ENCODE measurements at regions not wholly inside any gene's neighbourhood (a gene's known extent, or its start where the extent isn't known, plus 50 kb on each side); places are given as distances from the start of the nearest gene placed in this dataset.

DNA sequence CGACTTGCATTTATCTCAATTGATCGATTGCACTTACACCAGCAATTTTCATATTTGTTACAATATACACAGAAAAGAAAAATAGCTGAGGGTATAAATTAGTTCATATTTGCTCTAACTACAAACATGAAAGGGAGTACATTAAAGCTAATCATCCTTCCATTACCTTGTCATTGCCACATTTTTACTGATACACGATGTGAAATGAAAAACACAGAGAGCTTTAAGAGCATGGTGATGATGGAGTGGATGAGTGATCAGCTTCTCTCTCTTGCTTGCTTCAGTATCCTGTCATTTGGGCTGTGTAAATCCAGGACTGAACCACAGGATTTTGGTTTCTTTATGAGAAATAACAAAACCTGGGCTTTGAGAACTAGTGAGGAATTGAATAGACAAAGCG, 1207.5 kb upstream of the GOT2 start:
- no peak for DNase-seq (ENCODE audit: low spot score)
- intact Hi-C loops (cut with micrococcal nuclease), result no loop called here
- no peak overlapping the region for H3K27ac Mint-ChIP-seq

DNA sequence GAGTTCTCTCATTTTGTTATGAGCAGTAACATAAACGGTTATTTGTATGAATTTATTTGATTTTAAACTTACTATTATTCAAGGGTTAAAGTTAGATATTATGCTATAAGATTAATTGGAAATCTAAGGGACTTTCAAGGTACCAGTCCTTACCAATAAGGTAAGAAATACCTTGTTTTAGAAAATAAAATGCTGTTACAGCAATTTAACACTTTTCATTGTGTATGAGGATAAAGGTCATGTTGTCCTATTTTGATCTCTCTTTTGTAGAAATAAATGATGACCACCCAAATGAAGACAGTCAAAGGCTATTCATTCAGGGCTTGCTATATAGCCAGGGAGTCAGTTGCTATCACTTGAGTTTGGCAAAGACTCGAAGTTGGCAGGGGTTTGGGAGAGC, 1185.9 kb upstream of the GOT2 start:
- no peak for DNase-seq (ENCODE audit: low spot score)
- no peak overlapping the region for H3K4me3 Mint-ChIP-seq (ENCODE audit: low read depth)
- H3K9me3 Mint-ChIP-seq, result peaks cover 48% of the 10 kb centered on the region
- no peaks in the 10 kb centered on the region for H3K36me3 Mint-ChIP-seq (ENCODE audit: low read depth)
- H3K4me1 Mint-ChIP-seq (ENCODE audit: low read depth), result no peaks in the 10 kb centered on the region
- H3K27me3 Mint-ChIP-seq (ENCODE audit: low read depth), result no peaks in the 10 kb centered on the region
- intact Hi-C loops (cut with micrococcal nuclease), result no loop called here
- no peak overlapping the region for H3K27ac Mint-ChIP-seq

More for the DNA sequence above, 1207.5 kb upstream of the GOT2 start:
- no peaks in the 10 kb centered on the region for H3K36me3 Mint-ChIP-seq (ENCODE audit: low read depth)
- no peak overlapping the region for H3K4me3 Mint-ChIP-seq (ENCODE audit: low read depth)
- H3K27me3 Mint-ChIP-seq (ENCODE audit: low read depth), result no peaks in the 10 kb centered on the region
- H3K9me3 Mint-ChIP-seq, result peaks cover 32% of the 10 kb centered on the region
- H3K4me1 Mint-ChIP-seq (ENCODE audit: low read depth), result no peaks in the 10 kb centered on the region

DNA sequence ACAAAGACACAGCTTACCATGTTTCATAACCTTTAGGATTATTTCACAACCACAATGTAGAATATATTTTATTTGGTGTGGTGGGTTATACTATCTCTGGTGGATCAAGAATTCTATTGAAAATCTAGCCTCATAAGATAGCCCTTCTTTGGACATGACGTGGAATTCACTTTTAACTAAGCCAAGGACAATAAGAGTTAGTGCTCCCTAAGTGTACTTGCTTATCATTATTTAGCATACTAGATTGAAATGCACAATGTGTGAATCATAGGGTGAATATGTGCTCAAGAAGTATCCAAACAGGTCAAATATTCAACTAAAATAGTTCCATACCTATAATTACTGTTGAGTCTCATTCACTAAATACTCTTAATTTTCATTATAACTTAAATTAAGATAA, 1179.5 kb upstream of the GOT2 start:
- DNase-seq (ENCODE audit: low spot score), result no peak
- Mint-ChIP-seq H3K9me3 (peaks cover 34% of the 10 kb centered on the region), H3K36me3 (ENCODE audit: low read depth) (no peaks in the 10 kb centered on the region), H3K4me3 (ENCODE audit: low read depth) (no peak overlapping the region), H3K27ac (no peak overlapping the region), H3K4me1 (ENCODE audit: low read depth) (no peaks in the 10 kb centered on the region), H3K27me3 (ENCODE audit: low read depth) (no peaks in the 10 kb centered on the region)
- intact Hi-C loops (cut with micrococcal nuclease), result no loop called here

DNA sequence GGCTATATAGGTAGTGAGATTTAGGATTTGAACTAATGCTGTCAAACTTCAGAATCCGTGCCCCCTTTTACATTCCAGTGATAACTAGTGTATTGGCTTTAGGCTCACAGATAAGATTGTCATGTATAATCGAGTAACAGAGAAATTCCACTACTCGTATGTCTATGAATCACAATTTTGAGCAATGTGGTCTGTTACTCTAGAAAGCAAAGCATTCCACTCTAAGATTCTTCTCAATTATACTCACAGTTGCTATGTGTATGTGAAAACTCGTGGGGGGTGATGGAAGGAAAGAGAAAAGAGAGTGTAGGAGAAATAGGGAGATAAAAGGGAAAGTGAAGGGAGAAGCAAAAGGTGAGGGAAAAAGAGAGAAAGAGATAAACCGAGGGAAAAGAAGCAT, 1175.1 kb upstream of the GOT2 start:
- DNase-seq (ENCODE audit: low spot score), result no peak
- H3K4me1 Mint-ChIP-seq (ENCODE audit: low read depth), result no peaks in the 10 kb centered on the region
- intact Hi-C loops (cut with micrococcal nuclease), result no loop called here
- H3K36me3 Mint-ChIP-seq (ENCODE audit: low read depth), result no peaks in the 10 kb centered on the region
- H3K27ac Mint-ChIP-seq, result no peak overlapping the region
- no peak overlapping the region for H3K4me3 Mint-ChIP-seq (ENCODE audit: low read depth)
- H3K27me3 Mint-ChIP-seq (ENCODE audit: low read depth), result no peaks in the 10 kb centered on the region
- H3K9me3 Mint-ChIP-seq, result peaks cover 38% of the 10 kb centered on the region

DNA sequence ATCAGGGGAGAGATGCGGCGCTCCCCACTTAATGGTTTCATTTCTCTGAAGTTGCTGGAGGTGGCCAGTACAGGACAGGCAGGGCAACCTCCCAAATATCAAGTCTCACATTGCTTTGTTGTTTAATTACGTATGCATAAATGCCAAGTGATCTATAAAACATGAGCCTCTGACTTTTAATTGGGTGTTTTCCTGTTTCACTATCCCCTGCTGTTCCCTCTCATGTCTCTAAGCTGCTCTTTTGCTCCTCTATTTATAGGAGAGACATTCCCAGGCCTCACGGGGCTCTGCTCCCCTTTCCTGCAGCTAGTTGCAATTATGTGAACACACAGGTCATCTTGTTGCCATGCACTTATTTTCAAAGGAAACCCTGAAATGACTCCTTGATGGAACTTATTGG, 1173.5 kb upstream of the GOT2 start:
- no peak overlapping the region for H3K4me3 Mint-ChIP-seq (ENCODE audit: low read depth)
- H3K36me3 Mint-ChIP-seq (ENCODE audit: low read depth), result no peaks in the 10 kb centered on the region
- no peak for DNase-seq (ENCODE audit: low spot score)
- no peaks in the 10 kb centered on the region for H3K27me3 Mint-ChIP-seq (ENCODE audit: low read depth)
- H3K9me3 Mint-ChIP-seq, result peaks cover 35% of the 10 kb centered on the region
- intact Hi-C loops (cut with micrococcal nuclease), result no loop called here
- no peaks in the 10 kb centered on the region for H3K4me1 Mint-ChIP-seq (ENCODE audit: low read depth)
- no peak overlapping the region for H3K27ac Mint-ChIP-seq

DNA sequence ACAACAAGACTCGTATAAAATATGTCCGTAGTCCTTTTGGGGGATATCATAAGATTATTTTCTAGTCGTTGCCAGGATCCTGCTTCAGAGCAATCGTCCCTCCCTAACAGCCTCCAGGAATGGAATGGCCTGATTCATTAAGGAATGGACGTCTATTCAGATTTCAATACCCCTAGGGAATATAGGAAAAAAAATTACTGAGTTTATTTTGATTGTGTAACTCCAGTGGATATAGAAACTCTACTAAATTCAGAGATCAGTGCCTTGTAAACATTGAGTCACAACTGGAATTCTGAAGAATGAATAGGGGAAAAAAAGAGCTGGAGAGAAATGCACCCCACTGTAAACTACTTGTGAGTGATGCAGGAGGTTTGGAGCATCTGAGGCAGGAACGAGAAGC, 1171.5 kb upstream of the GOT2 start:
- no peaks in the 10 kb centered on the region for H3K36me3 Mint-ChIP-seq (ENCODE audit: low read depth)
- peaks cover 29% of the 10 kb centered on the region for H3K9me3 Mint-ChIP-seq
- intact Hi-C loops (cut with micrococcal nuclease), result no loop called here
- no peak overlapping the region for H3K4me3 Mint-ChIP-seq (ENCODE audit: low read depth)
- no peaks in the 10 kb centered on the region for H3K27me3 Mint-ChIP-seq (ENCODE audit: low read depth)
- H3K4me1 Mint-ChIP-seq (ENCODE audit: low read depth), result no peaks in the 10 kb centered on the region
- H3K27ac Mint-ChIP-seq, result no peak overlapping the region
- DNase-seq (ENCODE audit: low spot score), result no peak

DNA sequence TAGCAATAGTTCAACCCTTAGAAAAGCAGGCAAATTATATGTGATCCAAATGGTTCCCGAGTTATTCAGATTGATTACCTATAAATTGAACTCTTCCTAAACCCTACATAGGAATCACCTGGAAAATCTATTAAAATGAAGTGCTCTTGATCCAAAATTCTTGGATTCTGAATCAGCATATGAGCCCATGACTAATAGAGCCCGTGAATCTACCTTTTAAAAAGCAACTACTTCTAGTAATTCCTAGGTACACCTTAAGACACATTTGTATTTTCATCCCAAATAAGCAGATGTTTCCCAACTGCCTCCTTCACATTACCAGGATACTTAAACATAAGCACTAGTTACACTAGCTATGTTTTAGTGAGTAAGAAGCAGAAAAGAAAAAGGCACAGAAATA, 1171.0 kb upstream of the GOT2 start:
- DNase-seq (ENCODE audit: low spot score), result no peak
- Mint-ChIP-seq H3K4me1 (ENCODE audit: low read depth) (no peaks in the 10 kb centered on the region), H3K27ac (no peak overlapping the region)

DNA sequence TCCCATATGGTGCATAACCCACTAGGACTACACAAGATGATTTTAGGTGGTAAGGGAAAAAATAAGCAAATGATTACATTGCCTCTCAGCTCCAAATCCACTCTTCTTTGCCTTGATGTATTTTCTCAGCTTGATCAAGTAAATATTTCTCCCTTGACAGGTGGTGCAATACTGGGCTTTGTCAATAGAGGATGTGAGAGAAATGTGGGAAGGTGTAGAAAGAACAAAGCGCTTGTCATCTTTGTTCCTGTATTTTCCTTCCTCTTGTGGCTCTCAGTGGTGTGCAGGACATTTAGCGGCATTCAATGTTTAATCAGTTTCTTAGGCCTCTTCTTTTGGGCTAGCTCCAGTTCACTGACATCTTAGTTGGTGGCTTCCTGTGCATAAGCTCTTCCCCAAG, 1165.8 kb upstream of the GOT2 start:
- peaks cover 25% of the 10 kb centered on the region for H3K9me3 Mint-ChIP-seq
- intact Hi-C loops (cut with micrococcal nuclease), result no loop called here
- DNase-seq (ENCODE audit: low spot score), result no peak
- H3K4me3 Mint-ChIP-seq (ENCODE audit: low read depth), result no peak overlapping the region
- no peak overlapping the region for H3K27ac Mint-ChIP-seq
- no peaks in the 10 kb centered on the region for H3K36me3 Mint-ChIP-seq (ENCODE audit: low read depth)
- H3K4me1 Mint-ChIP-seq (ENCODE audit: low read depth), result no peaks in the 10 kb centered on the region
- H3K27me3 Mint-ChIP-seq (ENCODE audit: low read depth), result no peaks in the 10 kb centered on the region

More for the DNA sequence above, 1171.0 kb upstream of the GOT2 start:
- H3K27me3 Mint-ChIP-seq (ENCODE audit: low read depth), result no peaks in the 10 kb centered on the region
- no peaks in the 10 kb centered on the region for H3K36me3 Mint-ChIP-seq (ENCODE audit: low read depth)
- peaks cover 24% of the 10 kb centered on the region for H3K9me3 Mint-ChIP-seq
- intact Hi-C loops (cut with micrococcal nuclease), result no loop called here
- H3K4me3 Mint-ChIP-seq (ENCODE audit: low read depth), result no peak overlapping the region

DNA sequence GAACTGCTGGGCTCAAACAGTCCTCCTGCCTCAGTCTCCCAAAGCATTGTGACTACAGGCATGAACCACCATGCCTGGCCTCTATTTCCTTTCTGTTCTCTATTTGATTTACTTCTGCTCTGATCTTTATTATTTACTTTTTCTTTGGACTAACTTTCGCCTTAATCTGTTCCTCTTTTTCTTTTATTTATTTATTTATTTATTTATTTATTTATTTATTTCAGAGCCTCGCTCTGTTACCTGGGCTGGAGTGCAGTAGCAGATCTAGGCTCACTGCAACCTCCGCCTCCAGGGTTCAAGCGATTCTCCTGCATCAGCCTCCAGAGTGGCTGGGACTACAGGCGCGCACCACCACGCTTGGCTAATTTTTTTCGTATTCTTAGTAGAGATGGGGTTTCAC, 1158.3 kb upstream of the GOT2 start:
- intact Hi-C loops (cut with micrococcal nuclease), result no loop called here

DNA sequence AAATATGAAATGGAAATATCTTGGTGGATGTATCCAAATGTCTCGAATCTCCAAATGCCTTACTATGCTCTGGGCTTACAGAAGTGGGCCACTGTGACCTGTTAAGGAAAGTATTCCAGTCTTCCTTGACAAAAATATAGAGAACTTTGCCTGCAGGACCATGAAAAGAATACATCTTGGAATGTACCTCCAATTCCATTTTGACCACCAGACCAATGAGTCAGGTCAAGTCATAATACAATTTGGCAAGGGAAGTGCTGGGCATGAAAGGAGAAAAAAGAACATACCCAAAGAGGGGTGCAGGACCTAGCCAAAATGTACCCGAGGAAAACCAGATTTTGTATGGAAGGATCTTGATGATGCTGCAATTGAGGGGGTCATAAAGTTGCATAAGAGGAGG, 1153.7 kb upstream of the GOT2 start:
- peaks cover 50% of the 10 kb centered on the region for H3K9me3 Mint-ChIP-seq
- H3K4me1 Mint-ChIP-seq (ENCODE audit: low read depth), result no peaks in the 10 kb centered on the region
- no peaks in the 10 kb centered on the region for H3K27me3 Mint-ChIP-seq (ENCODE audit: low read depth)
- no peaks in the 10 kb centered on the region for H3K36me3 Mint-ChIP-seq (ENCODE audit: low read depth)
- DNase-seq (ENCODE audit: low spot score), result no peak
- intact Hi-C loops (cut with micrococcal nuclease), result no loop called here
- H3K27ac Mint-ChIP-seq, result no peak overlapping the region
- H3K4me3 Mint-ChIP-seq (ENCODE audit: low read depth), result no peak overlapping the region

More for the DNA sequence above, 1158.3 kb upstream of the GOT2 start:
- no peak overlapping the region for H3K4me3 Mint-ChIP-seq (ENCODE audit: low read depth)
- DNase-seq (ENCODE audit: low spot score), result no peak
- H3K4me1 Mint-ChIP-seq (ENCODE audit: low read depth), result no peaks in the 10 kb centered on the region
- no peaks in the 10 kb centered on the region for H3K27me3 Mint-ChIP-seq (ENCODE audit: low read depth)
- no peaks in the 10 kb centered on the region for H3K36me3 Mint-ChIP-seq (ENCODE audit: low read depth)
- peaks cover 62% of the 10 kb centered on the region for H3K9me3 Mint-ChIP-seq
- H3K27ac Mint-ChIP-seq, result no peak overlapping the region

DNA sequence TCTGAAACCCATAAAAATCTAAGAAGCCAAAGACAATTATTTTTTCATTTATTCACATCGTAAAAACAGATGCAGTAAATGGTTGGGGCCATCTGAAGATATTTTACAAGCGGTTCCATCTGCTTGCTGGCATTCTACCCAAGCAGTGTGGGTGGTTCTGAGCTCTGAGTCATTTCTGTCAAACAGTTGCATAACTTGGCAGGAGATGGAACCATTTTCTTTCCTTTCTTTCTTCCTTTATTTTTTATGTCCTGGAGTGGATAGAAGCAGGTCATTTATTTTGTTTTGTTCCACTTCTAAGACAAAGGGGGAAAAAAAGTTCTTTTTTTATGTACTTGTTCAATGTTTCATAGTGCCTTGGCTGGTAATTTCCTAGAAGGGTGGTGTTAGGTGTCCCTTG, 1151.9 kb upstream of the GOT2 start:
- Mint-ChIP-seq H3K4me1 (ENCODE audit: low read depth) (no peaks in the 10 kb centered on the region), H3K4me3 (ENCODE audit: low read depth) (no peak overlapping the region), H3K9me3 (peaks cover 50% of the 10 kb centered on the region), H3K27me3 (ENCODE audit: low read depth) (no peaks in the 10 kb centered on the region), H3K27ac (no peak overlapping the region), H3K36me3 (ENCODE audit: low read depth) (no peaks in the 10 kb centered on the region)
- intact Hi-C loops (cut with micrococcal nuclease), result no loop called here
- no peak for DNase-seq (ENCODE audit: low spot score)

DNA sequence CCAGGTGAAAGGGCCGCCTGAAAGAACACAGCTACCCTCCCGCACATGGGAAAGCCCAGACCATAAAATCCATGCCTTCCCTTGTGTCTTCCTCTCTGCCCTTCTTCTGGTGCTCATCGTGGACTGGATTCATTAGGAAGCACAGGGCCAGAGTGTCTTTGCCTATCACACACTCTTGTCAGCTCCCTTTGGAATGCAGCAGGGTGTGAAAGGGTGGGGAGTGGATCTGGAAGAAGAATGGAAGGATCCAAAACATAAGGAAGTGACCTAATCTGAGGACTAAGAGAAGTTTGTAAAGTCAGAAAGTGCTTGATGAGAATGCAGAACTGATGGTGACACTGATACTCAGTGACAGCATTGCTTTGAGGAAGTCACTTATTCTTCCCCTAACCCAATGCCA, 1147.3 kb upstream of the GOT2 start:
- intact Hi-C loops (cut with micrococcal nuclease), result no loop called here
- Mint-ChIP-seq H3K4me1 (ENCODE audit: low read depth) (no peaks in the 10 kb centered on the region), H3K27ac (no peak overlapping the region), H3K36me3 (ENCODE audit: low read depth) (no peaks in the 10 kb centered on the region), H3K27me3 (ENCODE audit: low read depth) (no peaks in the 10 kb centered on the region), H3K4me3 (ENCODE audit: low read depth) (no peak overlapping the region), H3K9me3 (peaks cover 27% of the 10 kb centered on the region)
- no peak for DNase-seq (ENCODE audit: low spot score)

DNA sequence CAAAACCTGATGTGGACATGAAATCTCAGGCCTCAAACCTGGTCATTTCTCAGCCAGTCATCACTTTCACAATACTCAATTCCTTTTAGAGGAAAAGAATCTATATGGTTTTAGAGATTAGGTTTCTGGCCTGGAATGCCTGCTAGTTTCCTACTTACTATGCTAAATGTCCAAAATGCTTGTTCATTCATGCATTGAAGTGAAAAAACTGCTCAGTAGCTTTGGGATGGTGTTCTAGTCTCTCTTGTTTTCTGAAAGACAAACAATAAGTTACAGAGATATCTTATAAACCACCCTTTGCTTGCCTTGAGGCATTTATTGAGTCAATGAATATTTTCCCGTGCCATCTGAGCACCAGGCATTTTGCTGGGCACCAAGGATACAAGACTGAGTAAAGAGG, 1146.5 kb upstream of the GOT2 start:
- intact Hi-C loops (cut with micrococcal nuclease), result no loop called here
- Mint-ChIP-seq H3K36me3 (ENCODE audit: low read depth) (no peaks in the 10 kb centered on the region), H3K4me3 (ENCODE audit: low read depth) (no peak overlapping the region), H3K27ac (no peak overlapping the region), H3K27me3 (ENCODE audit: low read depth) (no peaks in the 10 kb centered on the region), H3K4me1 (ENCODE audit: low read depth) (no peaks in the 10 kb centered on the region), H3K9me3 (peaks cover 29% of the 10 kb centered on the region)
- no peak for DNase-seq (ENCODE audit: low spot score)

DNA sequence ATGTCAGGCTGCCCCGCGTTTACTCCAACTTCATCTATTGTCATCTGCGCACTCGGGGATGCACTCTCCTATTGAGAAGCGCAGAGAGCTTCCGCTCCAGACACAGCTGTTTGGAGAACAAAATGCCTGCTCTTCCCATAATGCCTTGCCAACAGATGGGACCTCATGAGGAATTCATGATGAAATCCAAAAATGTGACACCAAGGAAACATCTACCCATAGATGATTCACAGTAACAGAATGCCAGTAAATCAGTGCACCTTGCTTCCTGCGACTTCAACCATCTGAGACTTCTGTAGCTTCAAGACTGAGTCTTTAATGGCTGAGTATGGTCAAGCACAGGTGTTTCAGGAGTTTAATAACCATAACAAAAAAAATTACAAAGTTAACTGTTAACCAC, 1144.9 kb upstream of the GOT2 start:
- Mint-ChIP-seq H3K27ac (no peak overlapping the region), H3K9me3 (peaks cover 37% of the 10 kb centered on the region), H3K36me3 (ENCODE audit: low read depth) (no peaks in the 10 kb centered on the region), H3K27me3 (ENCODE audit: low read depth) (no peaks in the 10 kb centered on the region), H3K4me1 (ENCODE audit: low read depth) (no peaks in the 10 kb centered on the region), H3K4me3 (ENCODE audit: low read depth) (no peak overlapping the region)
- intact Hi-C loops (cut with micrococcal nuclease), result no loop called here
- no peak for DNase-seq (ENCODE audit: low spot score)
